ENCODE measurements at regions not wholly inside any gene's neighbourhood (a gene's known extent, or its start where the extent isn't known, plus 50 kb on each side); places are given as distances from the start of the nearest gene placed in this dataset.
"Not testable (repeated sequence)": the region's sequence is repeated elsewhere in the genome, so short reads cannot be mapped to it uniquely, and the experiment has no call there.

DNA sequence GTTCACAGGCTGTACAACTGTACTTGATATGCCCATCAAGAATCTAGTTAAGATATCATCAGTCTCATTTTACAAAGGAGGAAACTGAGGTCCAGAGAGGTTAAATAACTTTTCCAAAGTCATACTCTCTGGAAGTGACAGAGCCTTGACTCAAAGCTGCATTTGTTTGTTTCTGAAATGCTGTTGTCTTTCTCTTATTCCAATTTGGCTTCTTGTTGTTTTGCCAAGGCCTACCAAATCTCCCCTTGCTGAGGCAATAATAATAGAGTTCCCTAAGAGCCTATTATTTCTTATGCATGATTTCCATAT lies 79.8 kb upstream of the C12orf71 start:
- Mint-ChIP-seq H3K9me3 (ENCODE audit: low read depth) (peaks cover 14% of the 10 kb centered on the region), H3K36me3 (ENCODE audit: insufficient read depth) (no peaks in the 10 kb centered on the region)

GRCh38 chr12:27163048-27163715 lies 80.8 kb upstream of the C12orf71 start:
- no peaks in the 10 kb centered on the region for H3K27me3 Mint-ChIP-seq
- DNase-seq (ENCODE audit: low spot score, unreplicated experiment): no peak
- peaks cover 21% of the 10 kb centered on the region for H3K9me3 Mint-ChIP-seq (ENCODE audit: low read depth)
- no peaks in the 10 kb centered on the region for H3K36me3 Mint-ChIP-seq (ENCODE audit: insufficient read depth)
- no peak overlapping the region for H3K4me3 Mint-ChIP-seq (ENCODE audit: low read depth)
- no peak overlapping the region for H3K27ac Mint-ChIP-seq
- no peaks in the 10 kb centered on the region for H3K4me1 Mint-ChIP-seq (ENCODE audit: low read depth)
- TF ChIP-seq CTCF (IDR thresholded peaks at IDR 0.05; ENCODE audit: unreplicated experiment): no peak

More for the DNA sequence above, 79.8 kb upstream of the C12orf71 start:
- no peaks in the 10 kb centered on the region for H3K27me3 Mint-ChIP-seq
- no peak overlapping the region for H3K27ac Mint-ChIP-seq
- H3K4me1 Mint-ChIP-seq (ENCODE audit: low read depth): no peaks in the 10 kb centered on the region
- no peak for DNase-seq (ENCODE audit: low spot score, unreplicated experiment)
- no peak overlapping the region for H3K4me3 Mint-ChIP-seq (ENCODE audit: low read depth)
- no peak for TF ChIP-seq CTCF (IDR thresholded peaks at IDR 0.05; ENCODE audit: unreplicated experiment)

DNA sequence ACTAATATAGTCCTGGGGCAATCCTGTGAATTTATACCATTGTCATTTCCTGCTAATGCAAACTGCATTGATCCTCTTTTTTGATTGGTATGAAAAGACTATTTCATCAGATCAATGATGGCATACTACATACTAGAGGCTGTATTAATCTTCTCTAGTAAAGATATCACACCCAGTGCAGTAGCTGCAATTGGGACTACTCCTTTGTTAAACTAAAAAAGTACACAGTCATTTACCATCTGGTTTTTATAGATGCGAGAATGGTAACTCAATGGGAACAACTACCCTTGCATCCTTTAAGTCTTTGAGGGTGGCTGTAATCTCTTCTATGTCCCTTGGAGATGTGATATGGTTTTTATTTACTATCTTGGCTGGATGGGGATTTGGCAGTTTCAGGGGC lies 80.2 kb upstream of the STK38L start:
- H3K27me3 Mint-ChIP-seq: no peaks in the 10 kb centered on the region
- no peak for DNase-seq (ENCODE audit: low spot score, unreplicated experiment)
- H3K4me3 Mint-ChIP-seq (ENCODE audit: low read depth): no peak overlapping the region
- no peaks in the 10 kb centered on the region for H3K36me3 Mint-ChIP-seq (ENCODE audit: insufficient read depth)
- H3K9me3 Mint-ChIP-seq (ENCODE audit: low read depth): peaks cover 20% of the 10 kb centered on the region
- no peak overlapping the region for H3K27ac Mint-ChIP-seq
- H3K4me1 Mint-ChIP-seq (ENCODE audit: low read depth): no peaks in the 10 kb centered on the region
- TF ChIP-seq CTCF (IDR thresholded peaks at IDR 0.05; ENCODE audit: unreplicated experiment): no peak

DNA sequence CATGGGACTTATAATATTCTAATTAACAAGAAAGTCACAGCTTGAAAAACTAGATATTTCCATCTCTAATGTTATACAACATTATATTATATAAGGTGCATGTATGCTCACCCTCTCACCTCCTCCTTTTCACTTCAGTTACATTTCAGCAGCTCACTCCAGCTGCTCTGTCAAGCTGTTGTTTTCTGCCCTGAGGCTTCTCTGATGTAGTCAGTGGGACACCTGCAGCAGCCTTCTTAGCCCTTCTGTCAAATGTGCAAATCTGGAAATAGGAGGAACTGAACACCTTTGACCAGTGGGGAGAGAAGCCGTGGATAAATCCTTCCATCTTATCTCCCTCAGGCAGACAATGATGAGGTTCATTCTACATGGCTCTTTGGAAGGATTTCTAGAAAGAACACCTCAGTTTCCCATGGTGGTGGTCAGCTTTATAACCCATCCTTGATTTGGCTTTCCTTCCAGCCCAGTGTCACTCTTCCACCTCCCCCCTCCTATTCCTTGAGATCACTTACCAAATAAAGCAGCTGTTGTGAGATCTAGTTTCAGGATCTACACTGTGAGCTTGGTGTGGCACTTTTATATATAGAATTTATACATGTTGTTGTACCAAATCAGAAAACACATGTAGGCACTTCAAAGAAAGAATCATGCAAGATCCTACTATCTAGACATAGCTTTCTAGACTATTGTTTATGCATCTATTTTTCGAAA lies 79.6 kb upstream of the STK38L start:
- no peak for DNase-seq (ENCODE audit: low spot score, unreplicated experiment)
- H3K27me3 Mint-ChIP-seq: no peaks in the 10 kb centered on the region
- H3K36me3 Mint-ChIP-seq (ENCODE audit: insufficient read depth): no peaks in the 10 kb centered on the region
- H3K4me3 Mint-ChIP-seq (ENCODE audit: low read depth): no peak overlapping the region
- H3K27ac Mint-ChIP-seq: no peak overlapping the region
- H3K9me3 Mint-ChIP-seq (ENCODE audit: low read depth): peaks cover 22% of the 10 kb centered on the region
- no peak for TF ChIP-seq CTCF (IDR thresholded peaks at IDR 0.05; ENCODE audit: unreplicated experiment)
- H3K4me1 Mint-ChIP-seq (ENCODE audit: low read depth): no peaks in the 10 kb centered on the region

GRCh38 chr12:27165958-27166357 lies 78.1 kb upstream of the STK38L start:
- H3K4me1 Mint-ChIP-seq (ENCODE audit: low read depth); DNase-seq (ENCODE audit: low spot score, unreplicated experiment); H3K36me3 Mint-ChIP-seq (ENCODE audit: insufficient read depth); H3K4me3 Mint-ChIP-seq (ENCODE audit: low read depth); H3K27me3 Mint-ChIP-seq; H3K27ac Mint-ChIP-seq: not testable (repeated sequence)
- peaks cover 31% of the 10 kb centered on the region for H3K9me3 Mint-ChIP-seq (ENCODE audit: low read depth)

DNA sequence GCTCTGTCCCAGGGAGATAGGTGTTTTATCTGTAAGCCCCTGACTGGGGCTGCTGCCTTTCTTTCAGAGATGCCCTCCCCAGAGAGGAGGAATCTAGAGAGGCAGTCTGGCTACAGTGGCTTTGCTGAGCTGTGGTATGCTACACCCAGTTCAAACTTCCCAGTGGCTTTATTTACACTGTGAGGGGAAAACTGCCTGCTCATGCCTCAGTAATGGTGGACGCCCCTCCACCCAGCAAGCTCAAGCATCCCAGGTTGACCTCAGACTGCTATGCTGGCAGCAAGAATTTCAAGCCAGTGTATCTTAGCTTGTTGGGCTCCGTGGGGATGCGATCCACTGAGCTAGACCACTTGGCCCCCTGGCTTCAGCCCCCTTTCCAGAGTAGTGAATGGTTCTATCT lies 72.6 kb upstream of the STK38L start:
- not testable (repeated sequence) for H3K4me3 Mint-ChIP-seq (ENCODE audit: low read depth); DNase-seq (ENCODE audit: low spot score, unreplicated experiment); H3K27me3 Mint-ChIP-seq; H3K27ac Mint-ChIP-seq; H3K36me3 Mint-ChIP-seq (ENCODE audit: insufficient read depth); H3K4me1 Mint-ChIP-seq (ENCODE audit: low read depth)
- peaks cover 36% of the 10 kb centered on the region for H3K9me3 Mint-ChIP-seq (ENCODE audit: low read depth)
